Loucy (cell line): ENCODE measurements at regions not wholly inside any gene's neighbourhood (a gene's known extent, or its start where the extent isn't known, plus 50 kb on each side); places are given as distances from the start of the nearest gene placed in this dataset.
"Not testable (repeated sequence)": the region's sequence is repeated elsewhere in the genome, so short reads cannot be mapped to it uniquely, and the experiment has no call there.

Experiments
- H2AFZ ChIP-seq: fragments of 200-600 bp; sonication (generic); 2 replicates; pipeline ENCODE4 v1.6.0; 2016; ENCODE audit warnings: antibody characterized with exemption, mild to moderate bottlenecking, low read length, moderate library complexity
- H3F3A ChIP-seq: fragments of 200-600 bp; 2 replicates; pipeline ENCODE4 v1.6.0; 2016; ENCODE audit warnings: antibody characterized with exemption, low read depth, mild to moderate bottlenecking
- H3K27me3 ChIP-seq: fragments of 200-600 bp; sonication (generic); 2 replicates; pipeline ENCODE4 v1.6.1; 2014; ENCODE audit warnings: low read length, mild to moderate bottlenecking; ENCODE audit not compliant: insufficient read depth, poor library complexity, severe bottlenecking
- H3K36me3 ChIP-seq: fragments of 200-600 bp; sonication (generic); 2 replicates; pipeline ENCODE4 v1.6.1; 2016; ENCODE audit warnings: low read length; ENCODE audit not compliant: insufficient read depth
- H3K4me1 ChIP-seq: fragments of 200-600 bp; sonication (generic); 2 replicates; pipeline ENCODE4 v1.5.1; 2014; ENCODE audit warnings: low read length, mild to moderate bottlenecking; ENCODE audit not compliant: insufficient read depth, poor library complexity, severe bottlenecking
- H3K4me2 ChIP-seq: fragments of 200-600 bp; sonication (generic); 2 replicates; pipeline ENCODE4 v1.6.0; 2014; ENCODE audit warnings: antibody characterized with exemption, low read length, low read depth, mild to moderate bottlenecking; ENCODE audit not compliant: poor library complexity, severe bottlenecking
- H3K4me3 ChIP-seq: fragments of 200-600 bp; sonication (generic); 2 replicates; pipeline ENCODE4 v1.5.1; 2014; ENCODE audit warnings: low read length, mild to moderate bottlenecking, mixed read lengths; ENCODE audit not compliant: poor library complexity, severe bottlenecking
- H3K79me2 ChIP-seq: fragments of 200-600 bp; sonication (generic); 2 replicates; pipeline ENCODE4 v1.6.1; 2014; ENCODE audit warnings: low read length; ENCODE audit not compliant: insufficient read depth
- H3K9ac ChIP-seq: fragments of 200-600 bp; sonication (generic); 2 replicates; pipeline ENCODE4 v1.6.0; 2014; ENCODE audit warnings: mild to moderate bottlenecking, low read depth, low read length, moderate library complexity; ENCODE audit not compliant: poor library complexity, severe bottlenecking
- H3K9me2 ChIP-seq: fragments of 200-600 bp; sonication (generic); replicated peaks from 2 replicates; pipeline ENCODE4 v1.6.1; 2016; ENCODE audit warnings: low read depth, low read length, mixed read lengths
- H3K9me3 ChIP-seq: fragments of 200-600 bp; sonication (generic); 2 replicates; pipeline ENCODE4 v1.6.1; 2014; ENCODE audit warnings: mild to moderate bottlenecking, antibody characterized with exemption, low read length, low read depth; ENCODE audit not compliant: insufficient read depth
- H4K20me1 ChIP-seq: fragments of 200-600 bp; sonication (generic); 2 replicates; pipeline ENCODE4 v1.6.0; 2014; ENCODE audit warnings: antibody characterized with exemption, low read length, mild to moderate bottlenecking; ENCODE audit not compliant: insufficient read depth, poor library complexity, severe bottlenecking
- EZH2phosphoT487 ChIP-seq: fragments of 200-600 bp; IDR thresholded peaks from 2 replicates; pipeline ENCODE4 v1.6.1; 2018; ENCODE audit warnings: antibody characterized with exemption, mild to moderate bottlenecking, moderate library complexity, borderline replicate concordance
- TF ChIP-seq, protein P1 (sequence below): fragments of 200-600 bp; sonication (generic); conservative IDR thresholded peaks from 2 replicates; pipeline ENCODE4 v1.5.1; 2014; ENCODE audit warnings: mild to moderate bottlenecking, antibody characterized with exemption, low read length

DNA sequence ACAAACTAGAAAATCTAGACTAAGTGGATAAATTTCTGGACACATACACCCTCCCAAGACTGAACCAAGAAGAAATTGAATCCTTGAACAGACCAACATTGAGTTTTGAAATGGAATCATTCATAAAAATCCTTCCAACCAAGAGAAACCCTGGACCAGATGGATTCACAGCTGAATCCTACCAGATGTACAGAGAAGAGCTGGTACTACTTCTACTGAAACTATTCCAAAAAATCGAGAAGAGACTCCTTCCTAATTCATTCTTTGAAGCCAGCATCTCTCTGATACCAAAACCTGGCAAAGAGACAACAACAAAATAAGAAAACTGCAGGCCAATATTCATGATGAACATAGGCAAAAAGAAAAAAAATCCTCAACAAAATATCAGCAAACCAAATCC is 227.4 kb downstream of the RPAP3 start:
- H3K9ac ChIP-seq = no peak overlapping the region
- H3K36me3 ChIP-seq = no peaks in the 10 kb centered on the region
- no peaks in the 10 kb centered on the region for H3K79me2 ChIP-seq
- H2AFZ ChIP-seq = no peak overlapping the region
- H3F3A ChIP-seq = no peaks in the 10 kb centered on the region
- no peaks in the 10 kb centered on the region for H4K20me1 ChIP-seq
- no peaks in the 10 kb centered on the region for H3K9me2 ChIP-seq
- H3K4me2 ChIP-seq = no peak overlapping the region
- H3K27me3 ChIP-seq = no peaks in the 10 kb centered on the region
- no peaks in the 10 kb centered on the region for H3K4me1 ChIP-seq
- peaks cover 3% of the 10 kb centered on the region; the same call in 1 of the 2 replicates for H3K9me3 ChIP-seq
- no peak for TF ChIP-seq EZH2phosphoT487
- TF ChIP-seq, protein P1, sequence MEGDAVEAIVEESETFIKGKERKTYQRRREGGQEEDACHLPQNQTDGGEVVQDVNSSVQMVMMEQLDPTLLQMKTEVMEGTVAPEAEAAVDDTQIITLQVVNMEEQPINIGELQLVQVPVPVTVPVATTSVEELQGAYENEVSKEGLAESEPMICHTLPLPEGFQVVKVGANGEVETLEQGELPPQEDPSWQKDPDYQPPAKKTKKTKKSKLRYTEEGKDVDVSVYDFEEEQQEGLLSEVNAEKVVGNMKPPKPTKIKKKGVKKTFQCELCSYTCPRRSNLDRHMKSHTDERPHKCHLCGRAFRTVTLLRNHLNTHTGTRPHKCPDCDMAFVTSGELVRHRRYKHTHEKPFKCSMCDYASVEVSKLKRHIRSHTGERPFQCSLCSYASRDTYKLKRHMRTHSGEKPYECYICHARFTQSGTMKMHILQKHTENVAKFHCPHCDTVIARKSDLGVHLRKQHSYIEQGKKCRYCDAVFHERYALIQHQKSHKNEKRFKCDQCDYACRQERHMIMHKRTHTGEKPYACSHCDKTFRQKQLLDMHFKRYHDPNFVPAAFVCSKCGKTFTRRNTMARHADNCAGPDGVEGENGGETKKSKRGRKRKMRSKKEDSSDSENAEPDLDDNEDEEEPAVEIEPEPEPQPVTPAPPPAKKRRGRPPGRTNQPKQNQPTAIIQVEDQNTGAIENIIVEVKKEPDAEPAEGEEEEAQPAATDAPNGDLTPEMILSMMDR = no peak
- H3K4me3 ChIP-seq = no peak overlapping the region

GRCh38 chr12:47473091-47473490 is 232.7 kb downstream of the RPAP3 start:
- no peak overlapping the region for H3K4me2 ChIP-seq
- no peak overlapping the region for H3K9ac ChIP-seq
- no peaks in the 10 kb centered on the region for H4K20me1 ChIP-seq
- no peak for TF ChIP-seq EZH2phosphoT487
- TF ChIP-seq, protein P1 = no peak
- no peaks in the 10 kb centered on the region for H3K79me2 ChIP-seq
- no peak overlapping the region for H3K4me3 ChIP-seq
- H3K27me3 ChIP-seq = no peaks in the 10 kb centered on the region
- H3K9me3 ChIP-seq = peaks cover 3% of the 10 kb centered on the region; the same call in 1 of the 2 replicates
- H3K9me2 ChIP-seq = no peaks in the 10 kb centered on the region
- no peaks in the 10 kb centered on the region for H3K4me1 ChIP-seq
- no peak overlapping the region for H2AFZ ChIP-seq
- H3F3A ChIP-seq = no peaks in the 10 kb centered on the region
- H3K36me3 ChIP-seq = no peaks in the 10 kb centered on the region

- not testable (repeated sequence) for H3K4me1 ChIP-seq, H3K9me2 ChIP-seq, H3K4me2 ChIP-seq, H3K9me3 ChIP-seq, H2AFZ ChIP-seq, H3K79me2 ChIP-seq, H3K9ac ChIP-seq, H3K36me3 ChIP-seq, H3K27me3 ChIP-seq, H3F3A ChIP-seq, H3K4me3 ChIP-seq, H4K20me1 ChIP-seq
These were observed 235.5 kb downstream of the RPAP3 start for GRCh38 chr12:47470349-47470748.

GRCh38 chr12:47463918-47464317 is 241.9 kb downstream of the RPAP3 start:
- H3K79me2 ChIP-seq, H2AFZ ChIP-seq, H3K4me2 ChIP-seq, H3K36me3 ChIP-seq, H3K9me3 ChIP-seq, H3K27me3 ChIP-seq, H3K4me3 ChIP-seq, H4K20me1 ChIP-seq, H3K9ac ChIP-seq, H3K9me2 ChIP-seq, H3K4me1 ChIP-seq, H3F3A ChIP-seq: not testable (repeated sequence)
